ENCODE measurements at regions not wholly inside any gene's neighbourhood (a gene's known extent, or its start where the extent isn't known, plus 50 kb on each side); places are given as distances from the start of the nearest gene placed in this dataset.

- Histone ChIP-seq H3K9me3 (ENCODE audit: low read length) (no peaks in the 10 kb centered on the region), H2AFZ (ENCODE audit: low read depth, low read length) (no peak overlapping the region), H3K27ac (ENCODE audit: low read length) (no peak overlapping the region), H3K79me2 (replicated peaks; ENCODE audit: insufficient read depth, low read length) (no peaks in the 10 kb centered on the region), H3K9ac (ENCODE audit: low read length) (no peak overlapping the region), H3K36me3 (ENCODE audit: insufficient read depth, low read length) (no peaks in the 10 kb centered on the region), H3K4me3 (ENCODE audit: low read length) (no peak overlapping the region), H4K20me1 (ENCODE audit: insufficient read depth) (no peaks in the 10 kb centered on the region), H3K9me2 (ENCODE audit: insufficient read depth, low read length) (no peaks in the 10 kb centered on the region), H3K27me3 (ENCODE audit: insufficient read depth, low read depth, low read length) (no peaks in the 10 kb centered on the region), H3K4me2 (ENCODE audit: low read length) (no peak overlapping the region), H3F3A (ENCODE audit: insufficient read depth, low read length, poor library complexity, severe bottlenecking) (no peaks in the 10 kb centered on the region)
- no peak for TF ChIP-seq MXI1 (conservative IDR thresholded peaks at IDR 0.05; ENCODE audit: poor library complexity, severe bottlenecking)
- no peak for TF ChIP-seq TAF1 (IDR thresholded peaks at IDR 0.05; ENCODE audit: low read depth)
- TF ChIP-seq REST (IDR thresholded peaks at IDR 0.05; ENCODE audit: borderline replicate concordance), result no peak
- TF ChIP-seq POLR2AphosphoS5 (IDR thresholded peaks at IDR 0.05), result no peak
- TF ChIP-seq EZH2 (IDR thresholded peaks at IDR 0.05; ENCODE audit: borderline replicate concordance, insufficient read depth, low read length, poor library complexity, severe bottlenecking), result no peak
- TF ChIP-seq RAD21 (conservative IDR thresholded peaks at IDR 0.05), result no peak
- no peak for TF ChIP-seq CTCF (IDR thresholded peaks at IDR 0.05; ENCODE audit: poor library complexity, severe bottlenecking)
- no peak for TF ChIP-seq EP300 (conservative IDR thresholded peaks at IDR 0.05; ENCODE audit: poor library complexity, severe bottlenecking)
- TF ChIP-seq SMC3 (conservative IDR thresholded peaks at IDR 0.05; ENCODE audit: poor library complexity), result no peak
These were observed 68.0 kb upstream of the HSPA9 start for GRCh38 chr5:138643040-138643791.

GRCh38 chr5:138641547-138642298, 66.5 kb upstream of the HSPA9 start:
- no peaks in the 10 kb centered on the region for H3F3A ChIP-seq (ENCODE audit: insufficient read depth, low read length, poor library complexity, severe bottlenecking)
- no peak overlapping the region for H2AFZ ChIP-seq (ENCODE audit: low read depth, low read length)
- no peak overlapping the region for H3K4me2 ChIP-seq (ENCODE audit: low read length)
- H3K4me3 ChIP-seq (ENCODE audit: low read length), result no peak overlapping the region
- no peaks in the 10 kb centered on the region for H3K27me3 ChIP-seq (ENCODE audit: insufficient read depth, low read depth, low read length)
- H3K79me2 ChIP-seq (replicated peaks; ENCODE audit: insufficient read depth, low read length), result no peaks in the 10 kb centered on the region
- no peaks in the 10 kb centered on the region for H3K9me2 ChIP-seq (ENCODE audit: insufficient read depth, low read length)
- H3K27ac ChIP-seq (ENCODE audit: low read length), result no peak overlapping the region
- no peaks in the 10 kb centered on the region for H4K20me1 ChIP-seq (ENCODE audit: insufficient read depth)
- H3K36me3 ChIP-seq (ENCODE audit: insufficient read depth, low read length), result no peaks in the 10 kb centered on the region
- H3K9me3 ChIP-seq (ENCODE audit: low read length), result no peaks in the 10 kb centered on the region
- no peak overlapping the region for H3K9ac ChIP-seq (ENCODE audit: low read length)
- TF ChIP-seq TAF1 (IDR thresholded peaks at IDR 0.05; ENCODE audit: low read depth) (no peak), POLR2AphosphoS5 (IDR thresholded peaks at IDR 0.05) (no peak), MXI1 (conservative IDR thresholded peaks at IDR 0.05; ENCODE audit: poor library complexity, severe bottlenecking) (no peak), RAD21 (conservative IDR thresholded peaks at IDR 0.05) (peak; percentile 52), CTCF (IDR thresholded peaks at IDR 0.05; ENCODE audit: poor library complexity, severe bottlenecking) (peak; percentile 56), SMC3 (conservative IDR thresholded peaks at IDR 0.05; ENCODE audit: poor library complexity) (peak; percentile 49), REST (IDR thresholded peaks at IDR 0.05; ENCODE audit: borderline replicate concordance) (no peak)

All from neural cell (in vitro differentiated cells).